ENCODE measurements at regions not wholly inside any gene's neighbourhood (a gene's known extent, or its start where the extent isn't known, plus 50 kb on each side); places are given as distances from the start of the nearest gene placed in this dataset.

DNA sequence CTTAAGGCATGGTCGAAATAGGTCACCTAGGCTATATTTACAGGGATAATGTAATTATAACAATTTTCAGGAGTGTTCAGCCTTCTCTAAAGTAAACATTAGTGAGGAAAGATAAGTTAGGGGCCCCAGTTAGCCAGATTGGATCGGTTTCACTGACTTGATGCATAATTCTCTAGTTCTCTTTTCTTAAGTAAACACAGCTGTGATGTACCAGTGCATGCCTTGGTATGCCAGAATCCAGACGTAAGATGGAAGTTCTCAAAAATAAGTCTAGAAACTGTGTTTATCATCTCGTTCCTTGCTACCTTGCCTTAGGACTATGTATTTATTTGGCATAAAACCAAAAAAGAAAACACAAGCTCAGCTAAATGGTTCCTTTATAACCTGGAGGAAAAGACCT is 442.2 kb upstream of the CLINT1 start:
- DNase-seq (ENCODE audit: low read depth) = no peak

DNA sequence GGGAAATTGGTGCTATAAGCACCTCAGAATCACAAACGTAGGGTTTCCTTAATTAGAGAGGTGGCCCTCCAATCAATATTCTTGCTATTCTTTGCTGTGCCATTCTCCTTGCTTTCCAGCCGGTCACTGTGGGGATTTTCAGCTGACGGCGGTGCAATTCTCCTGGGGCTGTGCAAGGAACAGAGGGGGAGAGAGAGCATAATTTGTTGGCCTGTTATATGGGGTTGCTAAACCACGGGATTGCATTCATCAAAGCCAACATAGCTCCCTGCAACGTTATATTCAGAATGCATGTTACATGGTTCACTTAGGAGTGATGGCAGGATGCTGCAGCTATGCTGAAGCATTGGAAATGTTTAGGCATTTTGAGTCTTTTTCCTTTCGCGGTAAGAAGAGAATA is 441.3 kb upstream of the CLINT1 start:
- DNase-seq (ENCODE audit: low read depth) = no peak

DNA sequence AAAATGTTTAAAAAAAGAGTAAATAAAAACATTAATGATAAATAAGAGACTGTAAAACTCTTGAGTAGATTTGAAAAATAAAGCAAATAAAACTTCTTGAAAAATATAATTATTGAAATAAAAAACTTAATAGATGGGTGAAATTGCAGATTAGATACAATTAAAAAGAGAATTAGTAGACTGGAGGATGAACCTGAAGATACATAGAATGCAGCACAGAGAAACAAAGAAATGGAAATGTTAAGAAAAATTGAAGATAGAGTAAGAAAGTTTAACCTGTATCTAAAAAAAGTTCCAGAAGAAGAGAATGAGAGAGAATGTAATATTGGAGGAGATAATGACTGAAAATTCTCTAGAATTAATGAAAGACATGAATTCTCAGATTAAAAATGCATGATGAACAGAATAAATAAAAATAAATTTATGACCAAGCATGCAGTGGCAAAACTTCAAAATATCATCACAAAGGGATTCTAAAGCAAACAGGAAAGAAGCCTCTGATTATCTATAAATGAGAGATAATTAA is 438.1 kb upstream of the CLINT1 start:
- no peak for DNase-seq (ENCODE audit: low read depth)

DNA sequence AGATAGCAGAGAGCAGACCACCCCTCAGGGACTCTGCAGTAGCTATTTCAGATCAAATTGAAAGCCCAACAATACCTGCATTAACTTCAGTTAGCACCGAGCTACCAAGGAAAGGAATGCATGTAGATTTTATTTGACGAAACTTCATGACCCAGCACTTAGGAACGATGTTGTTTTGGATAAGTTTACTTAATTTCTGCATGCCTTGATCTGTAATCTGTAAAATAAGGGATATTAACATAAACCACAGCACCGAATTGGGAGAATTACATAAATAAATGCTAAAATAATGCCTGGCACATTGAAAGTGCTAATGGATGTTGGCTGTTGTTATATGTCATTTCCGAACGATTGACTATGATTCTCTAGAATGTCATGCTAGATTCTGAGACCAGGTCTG is 435.8 kb upstream of the CLINT1 start:
- DNase-seq (ENCODE audit: low read depth) = no peak

DNA sequence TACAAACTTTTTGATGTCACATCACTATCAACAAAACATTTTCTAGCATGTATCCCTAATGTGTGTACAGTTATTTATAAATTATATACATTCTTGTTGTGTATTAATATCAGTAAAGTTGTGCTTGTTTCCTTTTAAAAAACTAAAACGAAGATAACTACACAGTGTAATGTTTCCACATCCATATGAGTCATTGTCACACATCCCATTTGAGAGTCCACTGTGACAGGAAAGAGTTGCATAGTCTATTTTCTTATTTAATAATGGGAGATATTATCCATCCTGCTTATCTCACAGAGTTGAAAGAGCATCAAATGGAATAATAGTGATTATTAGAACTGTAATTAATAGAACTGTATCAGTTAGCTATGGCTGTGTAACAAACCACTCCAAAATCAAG is 434.0 kb upstream of the CLINT1 start:
- no peak for DNase-seq (ENCODE audit: low read depth)

DNA sequence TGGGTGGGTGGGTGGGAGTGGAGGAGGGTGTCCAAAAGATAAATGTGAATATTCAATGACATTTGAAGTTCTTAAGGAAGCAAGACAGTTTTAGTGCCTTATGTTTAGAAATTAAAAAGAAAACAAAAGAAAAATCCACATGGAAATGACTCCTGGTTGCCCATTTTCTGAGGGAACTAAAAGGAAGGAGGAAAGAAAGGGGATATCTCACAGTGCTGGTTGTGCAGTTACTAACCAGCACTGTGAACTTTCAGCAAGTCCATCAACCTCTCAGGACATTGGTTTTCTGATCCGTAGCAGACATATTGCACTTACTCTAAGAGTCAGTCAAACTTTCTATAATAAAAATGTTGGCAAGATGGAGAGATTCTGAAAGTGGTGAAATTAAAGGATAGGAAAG is 431.0 kb upstream of the CLINT1 start:
- DNase-seq (ENCODE audit: low read depth) = no peak

DNA sequence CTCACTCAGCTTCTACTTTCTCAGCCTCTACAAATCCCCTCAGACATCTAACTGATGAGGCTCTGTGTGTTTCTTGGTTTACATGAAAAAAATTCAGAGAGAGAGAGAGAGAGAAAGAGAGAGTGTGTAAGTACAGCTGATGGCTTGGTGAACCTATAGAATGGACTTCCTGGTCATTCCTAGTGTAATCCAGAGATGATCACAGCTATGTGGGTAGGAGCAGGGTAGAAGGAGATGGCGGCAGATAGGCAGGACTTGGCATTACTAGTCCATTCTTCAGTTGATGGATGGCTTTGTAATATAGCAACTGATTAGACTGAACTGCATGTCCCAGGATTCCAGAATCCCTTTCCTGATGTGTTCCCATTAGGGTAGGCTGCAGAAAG is 429.3 kb upstream of the CLINT1 start:
- DNase-seq (ENCODE audit: low read depth) = no peak

DNA sequence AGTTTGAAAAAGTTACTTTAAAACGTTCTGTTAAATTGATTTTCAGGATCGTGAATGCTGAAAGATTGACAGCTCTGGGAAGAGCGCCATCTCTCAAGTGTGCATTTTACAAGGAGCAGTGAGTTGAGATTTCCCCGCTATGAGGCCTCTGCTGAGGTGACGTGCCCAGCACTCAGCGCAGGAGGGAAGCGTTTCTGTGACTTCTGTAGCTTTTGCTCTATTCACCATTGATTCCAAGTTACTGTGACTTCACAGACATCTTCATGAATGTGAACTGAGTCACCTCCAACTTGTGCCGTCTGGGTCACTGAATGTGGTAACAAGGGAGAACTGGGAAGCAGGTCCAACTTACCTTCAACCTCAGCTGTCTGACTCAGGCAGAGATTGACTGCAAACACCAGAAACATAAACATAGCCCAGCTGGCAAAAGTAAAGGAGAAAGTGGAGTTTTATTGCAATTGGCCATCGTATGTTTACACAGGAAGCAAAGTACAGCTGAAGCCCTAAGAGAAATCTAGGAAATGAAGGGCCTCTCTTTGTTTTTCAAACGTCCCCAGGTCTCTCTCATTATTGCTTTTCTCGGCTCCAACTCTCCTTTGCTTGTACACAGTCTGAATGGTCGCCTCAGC is 428.8 kb upstream of the CLINT1 start:
- DNase-seq (ENCODE audit: low read depth) = no peak

DNA sequence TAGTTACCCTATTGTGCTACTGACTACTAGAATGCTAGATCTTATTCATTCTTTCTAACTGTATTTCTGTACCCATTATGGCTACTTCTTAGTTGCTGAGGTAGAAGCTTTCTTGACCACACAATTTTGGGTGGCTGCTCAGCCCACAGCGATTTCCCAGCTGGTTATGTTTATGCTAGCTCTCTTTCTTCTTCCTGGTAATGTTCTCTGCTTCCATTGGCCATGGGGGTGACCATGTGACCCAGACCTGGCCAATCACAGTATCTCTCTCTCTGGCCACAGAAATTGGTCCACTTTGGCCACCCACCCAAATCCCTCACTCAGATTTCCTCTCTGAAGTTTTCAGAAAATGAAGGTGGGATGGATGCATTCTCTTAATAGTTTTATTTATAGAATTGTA is 427.9 kb upstream of the CLINT1 start:
- DNase-seq (ENCODE audit: low read depth) = no peak

DNA sequence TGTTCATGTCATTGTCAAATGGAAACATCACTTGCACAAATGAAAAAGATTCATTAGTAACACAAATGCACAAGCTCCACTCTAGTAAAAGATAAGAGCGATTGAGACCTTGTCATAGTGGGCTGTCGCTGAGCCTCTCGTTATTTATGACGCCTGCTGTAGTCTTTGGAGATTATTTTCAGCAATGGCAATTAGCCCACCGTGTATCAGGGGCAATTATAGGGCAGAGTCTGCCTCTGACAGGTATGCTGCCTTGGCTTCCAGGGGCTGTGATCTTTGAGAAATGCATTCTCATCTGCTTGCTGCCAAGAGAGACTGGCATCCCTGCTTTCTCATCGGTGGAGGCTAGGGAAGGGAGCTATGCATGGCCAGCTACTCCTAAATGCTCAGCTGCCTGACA is 426.8 kb upstream of the CLINT1 start:
- no peak for DNase-seq (ENCODE audit: low read depth)

DNA sequence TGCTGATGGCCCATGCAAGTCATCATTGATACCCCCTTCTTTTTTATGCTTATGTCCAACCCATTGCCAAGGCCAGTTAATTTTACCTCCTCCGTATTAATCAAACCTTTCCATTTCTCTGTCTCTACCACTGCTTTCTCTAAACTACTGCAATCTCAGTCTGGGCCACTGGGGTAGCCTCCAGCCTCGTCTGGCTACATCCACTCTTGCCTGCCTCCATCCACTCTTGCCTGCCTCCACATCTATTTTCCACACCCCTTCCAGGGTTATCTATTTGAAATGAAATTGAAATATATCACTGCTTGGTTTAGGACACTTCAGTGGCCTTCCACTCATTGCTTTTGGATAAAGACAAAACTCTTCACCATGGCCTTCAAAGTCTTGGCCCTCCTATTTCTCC is 425.3 kb upstream of the CLINT1 start:
- DNase-seq (ENCODE audit: low read depth) = no peak

DNA sequence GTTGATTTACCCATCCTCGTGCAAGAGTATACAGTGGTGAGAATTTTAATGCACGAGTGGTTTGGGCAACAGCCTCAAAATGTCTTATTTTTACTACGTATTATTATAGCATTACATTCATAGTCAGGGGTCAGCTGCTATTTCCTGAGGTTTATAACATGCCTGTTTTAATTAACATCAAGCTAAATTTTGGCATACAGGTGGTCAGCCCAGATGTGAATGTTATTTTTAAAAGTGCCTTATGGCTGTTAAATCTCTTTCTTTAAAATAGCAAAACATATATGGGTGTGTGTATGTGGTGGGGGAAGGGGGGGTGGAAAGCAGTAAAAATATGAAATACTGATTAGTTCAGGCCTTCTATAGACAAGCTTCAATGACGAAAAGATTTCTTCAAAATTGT is 424.5 kb upstream of the CLINT1 start:
- DNase-seq (ENCODE audit: low read depth) = no peak

DNA sequence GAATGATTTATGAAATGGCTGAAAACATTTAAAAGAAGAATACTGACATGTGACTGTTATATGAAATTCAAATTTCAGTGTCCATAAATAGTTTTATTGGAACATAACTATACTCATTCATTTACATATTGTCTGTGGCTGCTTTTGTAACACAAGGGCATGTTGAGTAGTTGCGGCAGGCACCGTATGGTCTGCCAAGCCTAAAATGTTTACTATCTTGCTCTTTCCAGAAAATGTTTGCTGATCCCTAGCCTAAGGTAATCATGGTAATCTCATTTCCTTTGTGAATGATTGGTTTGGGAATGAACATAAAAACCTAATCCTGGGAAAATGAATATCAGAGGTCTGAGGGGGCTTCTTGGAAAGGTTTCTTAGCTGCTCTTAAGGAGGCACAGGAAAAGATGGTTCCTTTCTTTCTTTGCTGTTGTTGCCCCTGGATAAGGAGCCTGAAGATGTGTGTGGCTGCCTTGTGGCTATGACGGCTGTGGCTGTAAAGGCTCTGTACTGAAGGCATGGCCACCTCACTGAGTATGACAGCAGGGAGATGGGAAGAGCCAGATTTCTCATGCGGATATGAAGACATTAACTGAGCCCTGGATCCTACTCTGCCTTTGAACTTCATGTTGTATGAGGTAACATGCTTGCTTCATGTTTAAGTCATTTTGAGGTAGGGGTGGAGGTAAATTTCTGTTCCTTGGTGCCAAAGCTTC is 419.4 kb upstream of the CLINT1 start:
- DNase-seq (ENCODE audit: low read depth) = no peak

DNA sequence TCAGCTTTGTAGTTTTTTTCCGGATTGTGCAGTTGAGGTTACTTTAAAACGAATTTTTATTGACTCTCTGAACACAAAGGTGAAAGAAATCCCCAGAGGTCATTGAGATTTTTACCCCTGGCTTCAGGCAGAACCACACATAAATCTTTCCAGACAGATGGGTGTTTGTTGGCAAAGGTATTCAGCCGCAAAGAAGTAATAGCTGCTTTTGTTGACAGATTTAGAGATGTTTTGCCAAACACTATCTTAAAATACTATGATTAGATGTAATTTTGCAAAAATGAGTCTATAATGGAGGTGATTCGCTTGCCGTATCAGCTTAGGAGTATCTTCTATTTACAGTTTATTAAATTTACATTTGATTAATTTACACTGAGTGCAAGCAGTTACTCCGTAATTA is 418.3 kb upstream of the CLINT1 start:
- DNase-seq (ENCODE audit: low read depth) = no peak

DNA sequence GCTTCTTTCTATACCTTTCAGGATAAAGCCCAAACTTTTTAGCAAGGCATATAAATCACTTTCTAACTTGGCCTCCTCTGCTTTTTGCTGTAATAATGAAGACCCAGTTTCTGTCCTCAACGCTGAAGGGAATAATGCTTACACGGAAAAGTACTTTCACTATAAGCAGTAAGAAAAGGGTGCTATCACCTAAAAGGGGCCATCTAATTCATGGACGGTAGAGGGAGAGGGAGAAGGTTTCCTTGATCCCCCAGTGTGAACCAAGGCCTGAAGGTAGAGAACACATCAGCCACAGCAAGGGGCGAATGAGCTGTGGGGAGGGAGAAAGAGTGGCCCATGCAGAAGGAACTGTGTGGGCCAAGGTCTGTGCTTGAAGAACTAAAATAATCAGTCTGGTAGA is 417.7 kb upstream of the CLINT1 start:
- DNase-seq (ENCODE audit: low read depth) = no peak

DNA sequence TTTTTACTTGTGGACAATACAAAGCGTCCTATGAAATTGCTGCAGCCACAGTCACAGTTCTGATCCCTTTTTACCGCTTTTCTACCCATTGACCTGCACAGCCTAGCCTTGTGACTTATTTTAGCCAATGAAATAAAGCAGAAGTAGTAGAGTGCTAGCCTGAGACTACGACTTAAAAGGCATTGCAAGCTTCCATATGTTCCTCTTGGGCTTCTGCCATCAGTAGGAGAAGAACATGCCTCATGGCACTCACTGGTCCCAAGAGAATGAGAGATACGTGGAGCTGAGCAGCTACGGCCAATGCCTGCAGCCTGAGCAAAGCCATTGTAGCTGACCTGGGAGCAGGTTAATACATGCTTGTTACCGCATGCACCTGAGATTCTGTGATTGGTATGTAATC is 416.6 kb upstream of the CLINT1 start:
- no peak for DNase-seq (ENCODE audit: low read depth)

DNA sequence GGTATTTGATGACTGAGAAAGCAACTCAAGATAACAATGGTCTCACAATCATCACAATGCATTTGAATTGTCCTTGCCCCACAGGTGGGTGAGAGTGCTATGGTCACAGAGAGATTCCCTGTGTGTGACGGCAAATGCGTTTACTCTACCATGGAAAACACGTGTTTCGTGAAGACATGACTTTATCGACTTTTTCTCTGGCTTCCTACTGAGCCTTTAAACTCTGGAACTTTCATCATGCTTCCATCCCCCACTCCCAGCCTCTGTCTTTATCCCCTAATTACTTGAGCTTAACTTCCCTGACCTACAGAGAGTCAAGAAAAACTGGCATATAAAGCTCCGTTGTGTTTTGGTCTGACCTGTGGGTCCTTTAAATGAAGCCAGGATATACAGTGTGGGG is 414.1 kb upstream of the CLINT1 start:
- no peak for DNase-seq (ENCODE audit: low read depth)

DNA sequence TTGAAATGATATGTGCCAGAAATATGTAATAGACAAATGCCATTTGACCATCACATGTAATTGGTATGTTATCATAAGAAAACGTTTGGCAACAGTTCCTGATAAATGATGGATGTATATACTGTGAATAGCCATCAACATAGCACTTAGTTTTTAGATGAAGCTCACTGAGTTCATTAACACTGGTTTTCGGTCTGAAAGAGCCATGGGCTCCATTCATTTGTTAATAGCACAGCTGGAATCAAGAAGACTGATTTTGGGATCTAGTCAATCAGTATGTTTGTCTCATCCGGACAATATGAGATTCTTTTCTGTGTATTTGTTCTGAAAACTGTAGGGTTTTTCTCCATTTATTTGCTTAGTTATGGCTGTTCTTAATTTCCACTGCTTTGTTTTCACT is 413.5 kb upstream of the CLINT1 start:
- no peak for DNase-seq (ENCODE audit: low read depth)

DNA sequence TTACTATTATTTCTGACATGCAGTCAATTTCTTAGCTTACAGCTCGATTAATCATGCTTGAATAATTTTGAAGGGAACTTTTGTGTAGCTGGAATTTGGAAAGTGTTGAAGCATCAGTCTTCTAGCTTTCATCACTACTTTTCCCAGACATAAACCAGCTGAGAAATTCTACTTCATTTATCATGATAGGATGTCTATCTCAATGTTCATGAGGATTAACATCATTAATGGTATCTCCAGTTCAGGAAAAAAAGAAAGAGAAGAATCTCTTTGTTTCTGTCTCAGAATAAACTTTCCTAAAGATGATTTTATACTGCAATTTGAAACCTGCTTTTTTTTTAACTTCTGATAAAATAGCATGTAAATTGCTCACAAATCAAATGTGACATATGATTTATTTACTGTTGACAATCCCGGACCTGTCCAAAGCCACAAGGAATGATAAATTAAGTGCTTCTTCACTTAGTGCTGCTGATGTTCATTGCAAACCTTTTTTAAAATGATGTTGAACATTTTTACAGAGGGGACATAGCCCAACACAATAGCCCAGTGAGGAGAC is 412.1 kb upstream of the CLINT1 start:
- no peak for DNase-seq (ENCODE audit: low read depth)

DNA sequence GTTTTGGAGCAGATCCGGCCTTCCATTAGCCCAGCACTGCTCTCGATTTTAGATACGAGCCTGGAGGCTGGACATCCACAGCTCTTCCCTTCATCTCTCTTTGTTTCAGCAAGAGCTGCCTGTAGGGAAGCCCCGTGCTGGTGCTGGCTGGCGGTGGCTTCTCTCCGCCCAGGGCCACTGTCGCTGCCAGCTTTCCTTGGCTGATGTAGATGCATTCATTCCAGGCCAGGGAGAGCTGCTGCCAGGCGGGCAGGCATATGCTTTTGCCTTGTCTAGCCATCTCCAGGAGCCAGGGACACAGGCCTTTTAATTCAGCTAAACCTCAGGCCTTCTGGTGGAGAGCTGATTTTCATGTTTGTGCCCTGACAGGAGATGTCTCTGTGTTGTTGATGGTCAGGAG is 409.3 kb upstream of the CLINT1 start:
- DNase-seq (ENCODE audit: low read depth) = no peak

DNA sequence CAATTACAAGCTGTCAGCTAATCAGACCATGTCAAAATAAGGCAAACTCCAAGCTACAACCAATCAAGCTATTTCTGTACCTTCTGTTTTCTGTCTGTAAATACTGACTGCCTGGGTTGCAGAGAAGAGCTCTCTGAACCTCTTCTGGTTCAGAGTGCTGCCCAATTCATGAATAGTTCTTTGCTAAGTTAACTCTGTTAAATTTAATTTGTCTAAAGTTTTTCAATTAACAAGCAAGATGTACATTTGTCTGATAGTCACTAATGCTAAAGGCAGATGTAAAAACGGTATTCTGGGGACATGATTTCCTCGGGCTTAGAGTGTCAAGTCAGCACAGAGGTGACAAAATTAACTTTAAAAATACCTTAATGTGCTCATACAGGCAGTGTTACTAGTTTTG is 408.3 kb upstream of the CLINT1 start:
- no peak for DNase-seq (ENCODE audit: low read depth)

DNA sequence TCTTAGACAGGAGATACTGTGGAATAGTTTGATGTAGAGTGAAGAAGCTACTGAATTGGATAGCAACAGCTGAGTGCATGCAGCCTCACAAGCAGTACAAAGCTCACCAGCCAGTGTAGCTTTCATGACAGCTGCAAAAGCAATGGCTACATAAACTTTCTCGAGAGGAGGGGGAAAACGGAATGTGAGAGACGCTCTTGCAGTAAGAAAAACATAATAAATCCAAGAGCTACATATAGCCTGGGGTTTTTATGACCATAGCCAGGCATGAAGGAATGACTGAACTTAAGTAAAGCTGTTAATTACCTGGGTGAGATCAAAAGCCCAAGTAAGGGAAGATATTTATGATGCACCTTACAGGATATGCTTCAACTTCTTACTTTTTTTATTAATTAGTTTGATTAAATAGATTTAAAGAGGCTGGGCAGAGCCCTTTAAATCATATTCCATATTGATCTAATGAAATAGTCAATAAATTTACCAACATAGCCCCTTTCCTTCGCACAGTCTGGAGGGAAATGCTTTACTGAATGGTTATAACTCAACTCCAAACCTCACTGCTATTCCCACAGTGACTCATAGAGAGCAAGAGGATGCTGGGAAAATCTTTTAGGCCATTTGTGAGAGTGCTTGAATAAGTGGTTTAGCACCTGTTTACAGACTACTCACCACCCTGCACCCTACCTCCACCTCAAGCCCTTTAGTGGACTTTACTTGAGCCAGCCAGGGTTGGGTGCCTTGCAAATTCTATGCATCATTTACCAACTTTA is 407.2 kb upstream of the CLINT1 start:
- no peak for DNase-seq (ENCODE audit: low read depth)

DNA sequence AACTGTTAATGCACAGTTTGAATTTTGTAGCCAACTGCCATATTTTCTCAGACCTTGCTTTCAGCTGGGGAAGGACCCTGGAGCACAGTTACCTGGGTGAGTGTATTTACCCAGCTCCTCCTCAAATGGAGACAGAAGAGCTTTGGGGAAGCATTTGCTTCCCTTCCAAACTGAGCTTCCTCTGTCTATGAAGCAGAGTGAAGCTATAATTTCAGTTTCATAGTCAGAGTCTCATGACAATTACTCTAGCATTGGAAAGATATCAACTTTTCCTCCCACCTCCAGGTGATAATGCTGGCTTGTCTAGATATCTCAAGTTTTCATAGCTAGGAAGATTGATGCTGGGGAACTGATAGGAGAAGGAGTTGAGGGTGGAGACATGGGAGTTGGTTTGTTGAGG is 406.4 kb upstream of the CLINT1 start:
- no peak for DNase-seq (ENCODE audit: low read depth)

Measured in activated T-cell treated with anti-CD3 and anti-CD28 coated beads for 1 hour (primary cell).